Astrocyte of the spinal cord (primary cell): ENCODE measurements at regions not wholly inside any gene's neighbourhood (a gene's known extent, or its start where the extent isn't known, plus 50 kb on each side); places are given as distances from the start of the nearest gene placed in this dataset.
"Not testable (repeated sequence)": the region's sequence is repeated elsewhere in the genome, so short reads cannot be mapped to it uniquely, and the experiment has no call there.

Source experiments
- DNase-seq: peaks from one replicate; pipeline ENCODE4 v3.0.0; 2011; ENCODE audit warnings: low read depth, low spot score
- H3K4me3 ChIP-seq: 2 replicates; pipeline ENCODE4 v1.5.1; 2011; ENCODE audit warnings: low read depth, mild to moderate bottlenecking, low read length, moderate library complexity
- CTCF ChIP-seq: IDR thresholded peaks from 2 replicates; pipeline ENCODE4 v1.5.1; 2012; ENCODE audit warnings: low read depth, mild to moderate bottlenecking, low read length, inconsistent platforms
- in situ Hi-C: cut with HindIII; loops from 2 replicates; pipeline ENCODE4 v1.10.0; 2017; ENCODE audit warnings: low sequenced_read_pairs

GRCh38 chr9:119689879-119690278 lies 320.6 kb upstream of the BRINP1 start:
- H3K4me3 ChIP-seq = no peak overlapping the region
- TF ChIP-seq CTCF = no peak
- in situ Hi-C loops = no loop called here
- no peak for DNase-seq

- no peak overlapping the region for H3K4me3 ChIP-seq
- no peak for DNase-seq
- no peak for TF ChIP-seq CTCF
- in situ Hi-C loops = no loop called here
Measured at GRCh38 chr9:119688547-119688946, 319.3 kb upstream of the BRINP1 start.

GRCh38 chr9:119677811-119678505 lies 308.7 kb upstream of the BRINP1 start:
- no peak for TF ChIP-seq CTCF
- in situ Hi-C loops = no loop called here

GRCh38 chr9:119675951-119676350 lies 306.7 kb upstream of the BRINP1 start:
- DNase-seq = no peak
- no peak overlapping the region for H3K4me3 ChIP-seq
- TF ChIP-seq CTCF = no peak
- in situ Hi-C loops = no loop called here

More at GRCh38 chr9:119677811-119678505, 308.7 kb upstream of the BRINP1 start:
- no peak for DNase-seq
- no peak overlapping the region for H3K4me3 ChIP-seq

- in situ Hi-C loops = not testable (repeated sequence)
Measured at GRCh38 chr9:119672763-119673162, 303.5 kb upstream of the BRINP1 start.

GRCh38 chr9:119667916-119668315 lies 298.7 kb upstream of the BRINP1 start:
- in situ Hi-C loops = no loop called here
- no peak for DNase-seq
- no peak overlapping the region for H3K4me3 ChIP-seq
- TF ChIP-seq CTCF = no peak

More at GRCh38 chr9:119672763-119673162, 303.5 kb upstream of the BRINP1 start:
- H3K4me3 ChIP-seq, DNase-seq: not testable (repeated sequence)

GRCh38 chr9:119667163-119667562 lies 297.9 kb upstream of the BRINP1 start:
- no peak overlapping the region for H3K4me3 ChIP-seq
- in situ Hi-C loops = no loop called here
- TF ChIP-seq CTCF = no peak
- no peak for DNase-seq
